HG02678 (cell line): ENCODE measurements at regions not wholly inside any gene's neighbourhood (a gene's known extent, or its start where the extent isn't known, plus 50 kb on each side); places are given as distances from the start of the nearest gene placed in this dataset.
"Not testable (repeated sequence)": the region's sequence is repeated elsewhere in the genome, so short reads cannot be mapped to it uniquely, and the experiment has no call there.

Experiments used
- ATAC-seq: cut with Tn5 transposase; IDR thresholded peaks from one replicate; pipeline ENCODE4 v1.9.1; 2021; ENCODE audit warnings: mild to moderate bottlenecking, moderate library complexity; ENCODE audit not compliant: unreplicated experiment

DNA sequence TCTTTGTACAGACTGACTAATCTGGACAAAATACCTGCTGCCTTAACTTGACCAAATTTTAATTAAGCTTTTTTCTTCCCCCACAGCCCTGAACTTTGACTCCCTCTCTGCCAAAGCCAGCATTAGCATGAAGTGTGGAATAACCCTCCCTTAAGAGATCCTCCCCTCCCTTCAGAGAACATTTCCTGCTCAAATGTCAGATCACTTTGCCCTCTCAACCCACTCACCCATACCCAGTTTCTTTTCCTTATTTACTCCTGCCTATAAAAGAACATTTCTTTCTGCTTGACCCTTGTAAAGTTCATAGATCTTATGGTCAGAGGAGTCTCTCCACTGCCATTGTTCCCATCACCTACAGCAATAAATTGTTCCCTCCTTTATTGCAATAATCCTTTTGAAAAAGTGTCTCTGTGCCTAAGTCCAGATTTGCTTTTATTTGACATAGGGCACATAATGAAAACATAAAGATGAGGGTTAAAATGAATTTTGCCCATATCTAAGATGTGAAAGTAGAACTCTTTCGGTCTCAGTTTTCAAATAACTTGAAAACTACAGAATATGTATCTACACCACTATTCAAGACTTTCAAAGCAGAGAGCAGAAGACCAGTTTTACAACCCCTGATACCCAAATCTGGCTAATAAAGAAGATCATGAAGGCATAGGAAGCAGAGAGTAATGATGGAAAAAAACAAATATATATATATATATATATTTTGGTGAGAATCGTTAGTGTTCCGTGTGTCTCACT lies 289.7 kb upstream of the ANXA10 start:
- no peak for ATAC-seq

DNA sequence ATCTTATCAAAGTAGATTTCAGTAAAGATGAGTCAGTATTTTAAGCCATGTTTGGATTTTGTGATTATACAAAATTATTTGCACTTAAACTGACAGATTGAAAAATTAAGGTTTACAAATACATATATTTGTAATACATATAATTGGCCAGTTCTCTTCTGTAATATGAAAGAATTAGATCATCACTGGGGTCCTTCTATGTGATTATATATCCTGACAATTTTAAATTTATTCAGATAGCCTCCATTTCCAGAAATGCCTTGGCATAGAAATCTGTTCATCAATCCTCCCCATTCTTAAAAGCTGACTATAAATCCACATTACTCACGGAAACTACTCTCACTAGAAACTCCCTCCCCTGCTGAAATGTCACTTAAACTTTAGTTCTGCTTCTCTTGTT lies 280.4 kb upstream of the ANXA10 start:
- ATAC-seq: no peak

DNA sequence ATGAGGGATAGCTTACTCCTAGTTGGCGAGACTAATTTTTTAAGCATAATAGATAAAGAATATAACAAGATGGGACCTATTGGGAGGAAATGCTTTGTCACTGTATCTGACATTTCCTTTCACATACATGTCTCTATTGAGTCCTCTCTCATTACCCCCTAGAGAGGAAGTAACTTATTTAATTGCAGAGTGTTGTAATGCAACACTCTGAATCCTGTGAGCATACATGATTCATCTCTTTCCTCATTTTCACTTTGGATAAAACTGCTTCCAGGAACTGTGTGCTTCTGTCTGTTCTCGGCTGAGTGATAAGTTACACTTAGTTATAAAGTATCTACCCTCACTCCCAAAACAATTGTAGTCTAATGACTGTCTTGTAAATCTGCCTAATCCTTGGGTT lies 266.1 kb upstream of the ANXA10 start:
- ATAC-seq: no peak

DNA sequence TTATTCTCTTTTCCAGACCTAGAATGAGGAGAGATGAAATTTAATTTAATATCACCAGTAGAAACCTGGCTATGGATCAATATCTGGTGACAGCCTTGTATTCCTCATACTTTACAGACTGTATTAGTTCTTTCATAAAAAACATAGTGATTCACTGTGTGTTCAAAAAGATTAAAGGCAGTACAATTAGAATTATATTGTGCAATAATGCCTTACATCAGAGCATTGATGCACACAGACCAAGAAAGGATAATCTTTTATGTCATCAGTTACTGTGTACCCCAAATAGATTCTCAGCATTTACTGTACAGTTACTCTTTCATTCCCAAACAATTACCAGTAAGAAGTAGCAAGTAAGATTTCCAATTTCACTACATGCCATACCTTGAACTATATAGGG lies 260.5 kb upstream of the ANXA10 start:
- no peak for ATAC-seq

DNA sequence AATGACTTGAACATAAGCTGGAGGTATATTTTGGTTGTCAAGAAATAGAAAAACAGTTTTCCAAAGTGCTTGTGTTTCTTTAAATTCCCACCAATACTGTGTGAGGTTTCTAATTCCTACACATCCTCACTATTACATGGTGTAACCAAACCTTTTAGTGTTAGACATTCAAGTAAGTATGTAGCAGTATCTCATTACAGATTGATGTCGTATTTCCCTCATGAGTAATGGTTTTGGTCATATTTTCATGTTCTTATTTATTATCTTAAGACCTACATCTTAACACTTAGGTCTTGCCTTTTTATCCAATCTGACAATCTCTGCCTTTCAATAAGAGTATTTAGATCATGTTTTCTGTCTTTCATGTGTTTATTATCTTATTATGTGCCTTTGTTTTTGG lies 253.7 kb upstream of the ANXA10 start:
- ATAC-seq: no peak

DNA sequence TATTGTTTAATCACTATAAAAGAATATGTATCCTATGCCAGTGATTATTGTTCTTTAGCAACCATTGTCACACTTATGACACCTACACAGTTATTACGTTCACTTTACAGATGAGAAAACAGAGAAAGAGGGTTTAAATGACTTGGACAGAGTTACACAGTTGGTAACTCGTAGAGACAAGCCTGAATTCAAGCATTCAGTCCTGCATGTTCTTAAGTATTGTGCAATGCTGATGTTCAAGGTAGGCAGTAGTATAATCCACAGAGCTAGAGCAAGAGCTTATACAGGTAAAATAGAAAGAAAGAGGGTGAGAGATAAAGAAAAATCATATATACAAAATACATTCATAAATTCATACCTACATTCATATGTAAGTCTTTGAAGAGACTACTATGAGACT lies 249.8 kb upstream of the ANXA10 start:
- ATAC-seq: no peak

DNA sequence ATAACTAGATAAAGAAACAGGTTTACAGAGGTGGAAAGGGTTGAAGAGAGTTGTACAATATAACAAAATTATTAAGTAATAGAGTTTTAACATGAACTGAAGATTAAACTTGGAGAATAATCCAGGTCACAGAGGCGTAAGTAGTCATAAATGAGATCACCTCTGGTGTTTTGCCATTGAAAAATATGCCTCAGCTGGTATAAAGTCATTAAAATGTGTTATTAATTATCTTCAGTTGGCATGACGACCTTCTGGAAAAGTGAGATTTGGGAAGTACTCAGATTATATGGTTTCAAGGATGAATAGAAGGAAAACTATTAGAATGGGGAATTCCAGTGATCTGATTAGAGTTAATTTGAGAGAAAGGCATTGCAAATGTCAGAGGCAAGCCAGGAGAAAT lies 237.5 kb upstream of the ANXA10 start:
- ATAC-seq: no peak

DNA sequence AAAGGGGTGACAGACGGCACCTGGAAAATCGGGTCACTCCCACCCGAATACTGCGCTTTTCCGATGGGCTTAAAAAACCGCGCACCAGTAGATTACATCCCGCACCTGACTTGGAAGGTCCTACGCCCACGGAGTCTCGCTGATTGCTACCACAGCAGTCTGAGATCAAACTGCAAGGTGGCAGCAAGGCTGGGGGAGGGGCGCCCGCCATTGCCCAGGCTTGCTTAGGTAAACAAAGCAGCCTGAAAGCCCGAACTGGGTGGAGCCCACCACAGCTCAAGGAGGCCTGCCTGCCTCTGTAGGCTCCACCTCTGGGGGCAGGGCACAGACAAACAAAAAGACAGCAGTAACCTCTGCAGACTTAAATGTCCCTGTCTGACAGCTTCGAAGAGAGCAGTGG lies 234.2 kb upstream of the ANXA10 start:
- ATAC-seq: not testable (repeated sequence)

DNA sequence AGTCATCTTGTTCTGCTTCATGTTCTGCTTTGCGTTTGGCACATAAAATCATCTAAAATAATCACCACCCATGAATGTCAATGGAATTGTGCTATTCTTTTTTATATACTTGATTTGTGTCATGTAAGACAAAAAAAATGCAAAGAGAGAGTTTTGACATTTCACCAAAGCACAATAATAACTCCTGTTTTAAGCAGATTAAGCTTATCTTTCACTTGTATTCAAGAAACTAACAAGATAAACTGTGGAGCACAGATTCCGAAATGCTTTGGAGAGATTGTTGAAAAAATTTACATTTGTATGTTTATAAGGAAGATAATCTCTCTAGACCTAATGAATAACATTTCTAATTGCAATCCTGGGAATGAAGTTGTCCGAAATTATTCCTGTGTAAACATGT lies 225.1 kb upstream of the ANXA10 start:
- no peak for ATAC-seq

DNA sequence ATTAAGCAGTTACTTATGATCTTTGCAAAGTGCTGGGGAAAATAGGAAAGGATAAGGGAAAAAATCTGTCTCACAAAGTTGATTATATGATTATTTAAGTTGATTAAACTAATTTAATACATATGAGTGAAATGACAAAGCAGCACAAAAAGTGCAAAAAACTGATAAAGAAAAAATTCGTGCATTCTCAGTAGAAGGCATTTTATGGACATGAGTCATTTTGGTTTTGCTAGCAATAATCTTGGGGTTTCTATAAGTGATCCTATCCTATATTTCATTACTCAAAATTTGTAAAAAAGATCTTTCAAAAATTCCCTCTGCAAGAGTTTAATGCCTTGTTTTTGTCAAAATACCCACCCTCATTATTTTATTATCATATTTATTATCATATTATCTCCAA lies 224.2 kb upstream of the ANXA10 start:
- no peak for ATAC-seq

DNA sequence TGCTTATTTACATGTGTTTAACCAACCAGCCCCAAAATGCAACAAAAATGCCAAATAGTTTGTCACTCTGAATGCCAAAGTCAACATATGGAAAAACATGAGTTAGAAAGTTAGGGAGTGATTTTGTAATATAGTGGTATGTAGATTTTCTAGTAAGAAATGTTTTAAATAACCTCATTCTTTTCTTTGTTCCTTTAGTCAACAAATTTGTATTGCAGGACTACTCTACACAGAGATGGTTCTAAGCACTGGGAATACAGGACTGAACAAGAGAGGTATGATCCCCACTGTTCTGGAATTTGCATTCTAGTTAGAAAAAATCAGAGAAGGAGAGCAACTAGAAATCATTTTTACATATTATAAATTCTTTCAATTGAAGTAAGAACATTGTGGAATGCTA lies 218.8 kb upstream of the ANXA10 start:
- no peak for ATAC-seq

DNA sequence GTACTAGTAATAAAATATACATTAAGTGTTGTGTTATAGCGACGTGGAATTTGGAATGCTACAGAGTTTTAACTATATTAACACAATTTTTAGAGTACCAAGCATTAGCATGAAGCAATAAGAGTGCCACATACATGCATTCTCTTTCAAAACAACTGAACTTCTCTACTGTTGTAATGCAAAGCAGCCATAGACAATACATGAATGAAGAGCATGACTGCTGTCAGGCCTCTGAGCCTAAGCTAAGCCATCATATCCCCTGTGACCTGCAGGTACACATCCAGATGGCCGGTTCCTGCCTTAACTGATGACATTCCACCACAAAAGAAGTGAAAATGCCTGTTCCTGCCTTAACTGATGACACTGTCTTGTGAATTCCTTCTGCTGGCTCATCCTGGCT lies 216.2 kb upstream of the ANXA10 start:
- ATAC-seq: not testable (repeated sequence)

DNA sequence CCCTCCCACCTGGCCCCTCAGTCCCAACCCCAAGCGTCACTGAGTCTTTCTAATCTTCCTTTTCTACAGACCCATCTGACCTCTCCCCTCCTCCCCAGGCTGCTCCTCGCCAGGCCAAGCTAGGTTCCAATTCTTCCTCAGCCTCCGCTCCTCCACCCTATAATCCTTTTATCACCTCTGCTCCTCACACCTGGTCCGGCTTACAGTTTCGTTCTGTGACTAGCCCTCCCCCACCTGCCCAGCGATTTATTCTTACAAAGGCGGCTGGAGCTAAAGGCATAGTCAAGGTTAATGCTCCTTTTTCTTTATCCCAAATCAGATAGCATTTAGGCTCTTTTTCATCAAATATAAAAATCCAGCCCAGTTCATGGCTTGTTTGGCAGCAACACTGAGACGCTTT lies 214.5 kb upstream of the ANXA10 start:
- ATAC-seq: not testable (repeated sequence)

DNA sequence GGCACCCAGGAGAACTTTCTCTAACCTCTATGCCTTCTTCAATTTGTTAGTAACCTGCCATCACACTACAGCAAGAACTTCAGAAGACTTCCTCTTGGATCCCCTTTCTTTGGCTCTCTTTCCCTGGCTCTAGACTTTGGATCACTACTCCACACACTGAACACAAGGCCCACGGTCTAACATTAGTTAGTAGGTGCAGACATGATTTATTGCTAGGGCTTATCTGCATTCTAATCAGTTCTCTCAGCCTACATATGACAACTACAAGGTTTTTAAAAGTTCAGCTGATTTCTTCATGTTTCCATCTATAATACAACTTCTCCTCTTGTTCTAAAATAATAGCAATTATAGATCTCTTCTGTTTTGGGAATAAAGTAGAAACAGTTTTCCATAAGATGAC lies 209.1 kb upstream of the ANXA10 start:
- no peak for ATAC-seq

DNA sequence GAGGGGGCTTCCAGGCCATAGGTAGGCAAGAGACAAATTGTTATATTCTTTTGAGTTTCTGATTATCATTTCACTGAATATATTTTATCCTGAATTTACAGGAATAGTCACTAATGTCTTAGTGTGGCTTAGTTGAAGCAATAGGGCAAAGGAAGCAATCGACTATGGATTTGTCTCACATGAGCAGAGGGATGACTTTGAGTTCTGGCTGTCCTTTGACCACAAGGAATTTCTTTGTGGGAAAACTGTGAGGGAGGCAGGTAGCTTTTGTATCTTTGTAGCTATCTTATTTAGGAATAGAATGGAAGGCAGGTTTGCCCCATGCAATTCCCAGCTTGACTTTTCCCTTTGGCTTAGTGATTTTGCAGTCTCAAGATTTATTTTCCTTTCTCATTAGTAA lies 207.3 kb upstream of the ANXA10 start:
- ATAC-seq: no peak

DNA sequence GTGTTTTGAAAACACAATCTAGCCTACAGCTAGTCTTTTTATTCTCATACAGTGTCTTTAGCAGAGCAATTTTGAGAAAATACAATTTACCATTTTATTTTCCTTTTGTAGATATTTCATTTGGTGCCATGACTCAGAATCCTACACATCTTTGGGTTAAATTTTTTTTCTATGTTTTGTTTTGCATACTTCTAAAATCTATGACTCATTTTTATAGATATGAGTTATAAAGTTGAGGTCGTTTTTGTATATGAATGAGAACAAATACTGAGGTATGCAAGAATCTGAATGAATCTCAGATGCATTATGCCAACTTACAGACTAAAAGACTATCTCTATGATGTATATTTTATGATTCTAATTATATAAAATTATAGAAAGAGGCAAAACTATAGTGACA lies 206.5 kb upstream of the ANXA10 start:
- ATAC-seq: no peak

DNA sequence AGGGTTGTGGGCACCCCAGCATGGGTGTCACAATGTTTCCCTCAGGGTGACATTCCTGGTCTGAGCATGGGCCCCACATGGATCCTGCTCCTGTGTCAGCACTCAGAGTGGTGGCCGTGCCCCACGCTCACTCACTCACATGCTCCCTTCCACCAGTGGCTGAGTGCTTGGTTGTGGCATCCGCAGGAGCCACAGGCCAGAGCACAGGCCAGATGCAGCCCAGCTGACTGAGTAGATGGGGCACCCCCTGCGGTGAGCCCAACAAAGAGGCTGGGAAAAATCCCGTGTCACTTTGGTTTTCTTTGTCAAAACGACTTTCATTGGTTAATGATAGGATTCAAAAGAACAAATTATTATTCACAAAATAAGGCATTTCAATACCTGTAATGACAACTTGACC lies 204.6 kb upstream of the ANXA10 start:
- no peak for ATAC-seq

DNA sequence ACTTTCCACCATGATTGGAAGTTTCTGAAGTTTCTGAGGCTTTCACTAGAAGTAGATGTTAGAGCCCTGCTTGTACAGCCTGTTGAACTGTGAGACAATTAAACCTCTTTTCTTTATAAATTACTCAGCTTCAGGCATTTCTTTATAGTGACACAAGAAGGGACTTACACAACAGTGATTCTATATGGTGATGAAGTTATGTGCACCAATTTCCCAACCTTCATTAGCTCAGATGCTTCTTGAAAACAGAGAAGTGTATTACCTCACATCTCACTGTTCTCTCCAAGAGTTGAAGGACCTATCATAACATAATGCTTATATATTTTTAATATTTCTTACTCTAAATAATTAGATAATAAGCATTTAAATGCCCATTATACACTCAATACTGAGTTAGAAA lies 202.1 kb upstream of the ANXA10 start:
- ATAC-seq: no peak

DNA sequence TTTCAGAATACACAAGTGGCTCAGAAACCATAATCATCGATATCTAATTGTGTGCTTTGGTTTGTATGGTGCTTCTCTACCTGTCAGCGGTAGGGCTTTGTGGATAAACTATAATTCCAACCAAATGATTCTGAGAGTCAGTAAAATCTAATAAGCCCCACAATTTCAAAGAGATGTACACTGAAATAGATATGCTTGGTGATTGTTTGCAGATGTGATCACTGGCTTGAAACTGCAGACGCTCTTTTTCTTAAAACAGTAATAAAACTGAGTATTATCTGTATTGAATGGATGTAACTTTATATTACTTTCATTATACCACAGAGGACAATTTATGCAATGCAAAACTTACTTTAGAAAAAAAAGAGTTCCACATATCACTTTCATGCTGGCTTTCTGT lies 198.8 kb upstream of the ANXA10 start:
- no peak for ATAC-seq

DNA sequence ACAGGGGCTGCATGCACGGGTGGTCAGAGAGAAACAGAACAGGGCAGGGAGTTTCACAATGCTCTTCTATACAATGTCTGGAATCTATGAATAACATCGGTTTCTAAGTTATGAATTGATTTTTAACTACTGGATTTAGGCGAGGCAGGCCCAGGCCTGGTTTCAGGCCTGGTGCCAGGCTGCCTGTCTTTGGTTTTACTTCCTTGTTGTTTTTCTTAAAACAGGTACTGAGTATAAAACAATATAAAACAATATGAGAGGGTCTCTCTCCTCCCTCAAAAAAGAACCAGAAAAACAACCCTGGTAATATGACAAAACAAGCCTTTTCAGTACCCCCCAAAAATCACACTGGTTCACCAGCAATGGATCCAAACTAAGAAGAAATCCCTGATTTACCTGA lies 196.1 kb upstream of the ANXA10 start:
- not testable (repeated sequence) for ATAC-seq

DNA sequence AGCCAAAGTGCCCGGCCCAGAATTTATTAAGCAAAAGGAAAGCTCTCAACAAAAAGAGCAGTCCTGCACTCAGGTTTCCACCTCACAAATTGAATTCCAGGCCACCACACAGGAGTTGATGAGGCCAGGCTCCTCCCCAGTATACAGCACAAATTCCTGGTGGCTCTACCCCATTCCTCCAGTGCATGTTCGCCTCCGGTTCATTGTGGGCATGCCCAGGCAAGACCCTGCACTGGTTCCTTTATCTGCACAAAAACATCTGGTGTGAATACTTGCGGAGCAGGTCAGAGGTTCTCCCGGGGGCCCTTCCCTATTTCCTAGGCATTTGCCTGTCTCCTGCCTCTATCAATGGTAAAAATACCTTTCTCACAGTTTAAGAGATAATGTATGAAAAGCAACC lies 195.2 kb upstream of the ANXA10 start:
- ATAC-seq: no peak

DNA sequence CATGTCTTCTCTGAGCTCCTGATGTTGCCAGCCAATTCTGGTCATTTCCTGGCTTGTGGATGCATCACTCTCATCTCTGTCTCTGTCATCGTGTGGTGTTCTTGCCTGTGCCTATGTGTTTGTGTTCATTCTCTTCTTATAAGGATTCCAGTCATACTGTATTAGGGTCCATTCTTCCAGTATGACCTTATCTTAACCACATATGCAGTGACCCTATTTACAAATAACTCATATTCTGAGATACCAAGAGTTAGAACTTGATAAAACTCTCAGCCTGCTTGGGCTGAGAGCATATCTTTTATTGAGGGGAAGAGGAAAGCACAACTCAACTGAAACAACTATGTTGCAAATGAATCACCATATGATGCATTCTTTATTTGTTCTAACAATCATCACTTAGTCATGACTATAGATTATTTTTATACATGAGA lies 189.0 kb upstream of the ANXA10 start:
- no peak for ATAC-seq

DNA sequence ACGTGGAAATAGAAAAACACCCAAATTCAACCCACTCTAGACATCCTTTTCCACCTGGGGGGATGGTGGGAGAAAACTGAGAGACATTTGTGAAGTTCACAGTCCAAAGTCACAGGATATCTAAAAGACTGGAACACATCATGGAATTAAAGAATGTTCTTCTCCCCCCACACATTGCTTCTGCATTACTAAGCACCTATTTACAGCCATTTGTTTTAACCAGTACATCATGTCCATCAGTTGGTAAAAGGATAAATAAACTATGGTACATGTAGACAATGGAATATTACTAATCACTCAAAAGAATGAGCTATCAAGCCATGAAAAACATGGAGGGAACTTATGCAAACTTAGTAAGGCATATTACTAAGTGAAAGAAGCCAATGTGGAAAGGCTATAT lies 185.5 kb upstream of the ANXA10 start:
- no peak for ATAC-seq
